ENCODE measurements at regions not wholly inside any gene's neighbourhood (a gene's known extent, or its start where the extent isn't known, plus 50 kb on each side); places are given as distances from the start of the nearest gene placed in this dataset.

GRCh38 chr15:26061248-26061647, 198.1 kb upstream of the ATP10A start:
- TF ChIP-seq FOXP2 (optimal IDR thresholded peaks at IDR 0.05; ENCODE audit: borderline replicate concordance, extremely low read depth, extremely low read length, insufficient read depth) (no peak), POLR2AphosphoS5 (IDR thresholded peaks at IDR 0.05; ENCODE audit: low read depth, low read length) (no peak), REST (IDR thresholded peaks at IDR 0.05; ENCODE audit: insufficient read depth in 1 of 2, low read depth in 2 of 2, low read length in 2 of 2) (no peak)
